ENCODE measurements at regions not wholly inside any gene's neighbourhood (a gene's known extent, or its start where the extent isn't known, plus 50 kb on each side); places are given as distances from the start of the nearest gene placed in this dataset.
"Not testable (repeated sequence)": the region's sequence is repeated elsewhere in the genome, so short reads cannot be mapped to it uniquely, and the experiment has no call there.

- DNase-seq (ENCODE audit: low read depth in 6 of 9, low spot score in 9 of 9) = peak in 1 of 9 donors; percentile 25
- Histone ChIP-seq H3K36me3 (ENCODE audit: control insufficient read depth in 2 of 2, insufficient read depth in 2 of 2, low read length in 1 of 2) (no peaks in the 10 kb centered on the region), H3K27ac (ENCODE audit: low read depth in 1 of 2, low read length in 1 of 2) (no peak overlapping the region), H3K9me3 (ENCODE audit: control insufficient read depth in 2 of 2, insufficient read depth in 1 of 2, low read length in 1 of 2) (peaks cover 0 to 4% of the 10 kb centered on the region in 2 donors), H3K4me1 (ENCODE audit: control insufficient read depth in 2 of 2, insufficient read depth in 2 of 2, low read length in 2 of 2) (peaks cover 2 to 5% of the 10 kb centered on the region in 2 donors), H3K27me3 (ENCODE audit: control insufficient read depth in 2 of 2, insufficient read depth in 1 of 2, low read length in 1 of 2) (peaks cover 24 to 64% of the 10 kb centered on the region in 2 donors), H3K4me3 (ENCODE audit: low read length in 2 of 2) (peak overlapping the region; percentile 8 to 27)
- WGBS = 20% methylated on average over 56 of the region's 56 CpGs
These were observed 69.4 kb upstream of the GJB6 start for GRCh38 chr13:20301403-20302071.

- no peaks in the 10 kb centered on the region for H3K36me3 ChIP-seq (ENCODE audit: control insufficient read depth in 2 of 2, insufficient read depth in 2 of 2, low read length in 1 of 2)
- H3K4me3 ChIP-seq (ENCODE audit: low read length in 2 of 2) = peak overlapping the region in 1 of 2 donors; percentile 27
- no peak overlapping the region for H3K27ac ChIP-seq (ENCODE audit: low read depth in 1 of 2, low read length in 1 of 2)
- H3K4me1 ChIP-seq (ENCODE audit: control insufficient read depth in 2 of 2, insufficient read depth in 2 of 2, low read length in 2 of 2) = peaks cover 2 to 5% of the 10 kb centered on the region in 2 donors
- WGBS = 75% methylated on average over 7 of the region's 7 CpGs
- H3K27me3 ChIP-seq (ENCODE audit: control insufficient read depth in 2 of 2, insufficient read depth in 1 of 2, low read length in 1 of 2) = peaks cover 24 to 67% of the 10 kb centered on the region in 2 donors
- DNase-seq (ENCODE audit: low read depth in 6 of 9, low spot score in 9 of 9) = no peak
- peaks cover 0 to 4% of the 10 kb centered on the region in 2 donors for H3K9me3 ChIP-seq (ENCODE audit: control insufficient read depth in 2 of 2, insufficient read depth in 1 of 2, low read length in 1 of 2)
These were observed 68.9 kb upstream of the GJB6 start for GRCh38 chr13:20301015-20301402.

DNA sequence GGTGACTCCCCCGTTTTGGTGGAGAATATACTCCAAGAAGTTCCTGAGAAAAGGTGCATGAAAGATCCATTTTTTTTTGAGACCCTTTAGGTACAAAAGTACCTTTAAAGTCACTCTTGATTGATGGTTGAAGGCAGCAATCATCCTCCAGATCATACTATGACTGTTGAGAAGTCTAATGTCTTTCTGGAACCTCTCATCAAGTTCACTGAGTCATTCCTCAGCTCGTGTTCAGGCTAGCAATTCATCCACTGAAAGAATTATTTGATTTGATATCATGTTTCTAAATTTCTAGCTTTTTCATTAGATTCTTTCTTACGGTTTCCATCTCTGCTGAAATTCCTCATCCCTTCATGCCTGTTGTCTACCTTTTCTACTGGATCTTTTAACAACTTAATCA lies 65.1 kb upstream of the GJB6 start:
- H3K9me3 ChIP-seq (ENCODE audit: control insufficient read depth in 2 of 2, insufficient read depth in 1 of 2, low read length in 1 of 2) = peaks cover 0 to 4% of the 10 kb centered on the region in 2 donors
- no peak for DNase-seq (ENCODE audit: low read depth in 6 of 9, low spot score in 9 of 9)
- WGBS = 76% methylated on average over 3 of the region's 3 CpGs
- no peaks in the 10 kb centered on the region for H3K36me3 ChIP-seq (ENCODE audit: control insufficient read depth in 2 of 2, insufficient read depth in 2 of 2, low read length in 1 of 2)
- no peak overlapping the region for H3K4me3 ChIP-seq (ENCODE audit: low read length in 2 of 2)
- H3K27me3 ChIP-seq (ENCODE audit: control insufficient read depth in 2 of 2, insufficient read depth in 1 of 2, low read length in 1 of 2) = peaks cover 19 to 51% of the 10 kb centered on the region in 2 donors
- no peak overlapping the region for H3K27ac ChIP-seq (ENCODE audit: low read depth in 1 of 2, low read length in 1 of 2)
- peaks cover 2 to 5% of the 10 kb centered on the region in 2 donors for H3K4me1 ChIP-seq (ENCODE audit: control insufficient read depth in 2 of 2, insufficient read depth in 2 of 2, low read length in 2 of 2)

- no peak for DNase-seq (ENCODE audit: low read depth in 6 of 9, low spot score in 9 of 9)
- Histone ChIP-seq H3K27ac (ENCODE audit: low read depth in 1 of 2, low read length in 1 of 2) (no peak overlapping the region), H3K4me3 (ENCODE audit: low read length in 2 of 2) (no peak overlapping the region), H3K27me3 (ENCODE audit: control insufficient read depth in 2 of 2, insufficient read depth in 1 of 2, low read length in 1 of 2) (peaks cover 8 to 39% of the 10 kb centered on the region in 2 donors), H3K36me3 (ENCODE audit: control insufficient read depth in 2 of 2, insufficient read depth in 2 of 2, low read length in 1 of 2) (no peaks in the 10 kb centered on the region), H3K4me1 (ENCODE audit: control insufficient read depth in 2 of 2, insufficient read depth in 2 of 2, low read length in 2 of 2) (peaks cover 0 to 2% of the 10 kb centered on the region in 2 donors), H3K9me3 (ENCODE audit: control insufficient read depth in 2 of 2, insufficient read depth in 1 of 2, low read length in 1 of 2) (peaks cover 0 to 2% of the 10 kb centered on the region in 2 donors)
- WGBS = 94% methylated on average over 8 of the region's 8 CpGs
These were observed 63.8 kb upstream of the GJB6 start for GRCh38 chr13:20295956-20296355.

DNA sequence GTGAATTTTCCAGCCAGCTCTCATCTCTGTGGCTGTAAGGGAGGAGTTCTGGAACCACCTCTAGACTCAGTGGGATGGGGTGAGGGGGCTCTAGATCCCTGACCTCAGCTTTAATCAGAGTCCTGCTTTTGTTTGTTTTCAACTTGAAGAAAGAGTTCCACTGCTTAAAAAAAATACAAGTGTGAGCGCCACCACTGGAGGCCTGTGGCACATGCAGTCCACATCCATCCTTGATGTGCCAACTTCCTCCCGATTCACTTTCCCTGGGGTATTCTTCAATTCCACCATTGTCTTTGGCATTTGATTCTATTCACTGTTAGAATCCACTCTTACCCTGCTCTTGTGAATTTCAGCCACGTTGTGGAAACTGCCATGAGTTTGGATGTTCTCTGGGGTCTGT lies 62.4 kb upstream of the GJB6 start:
- H3K4me1 ChIP-seq (ENCODE audit: control insufficient read depth in 2 of 2, insufficient read depth in 2 of 2, low read length in 2 of 2) = peaks cover 0 to 5% of the 10 kb centered on the region in 2 donors
- no peak overlapping the region for H3K4me3 ChIP-seq (ENCODE audit: low read length in 2 of 2)
- peaks cover 4 to 25% of the 10 kb centered on the region in 2 donors for H3K27me3 ChIP-seq (ENCODE audit: control insufficient read depth in 2 of 2, insufficient read depth in 1 of 2, low read length in 1 of 2)
- no peaks in the 10 kb centered on the region for H3K36me3 ChIP-seq (ENCODE audit: control insufficient read depth in 2 of 2, insufficient read depth in 2 of 2, low read length in 1 of 2)
- peaks cover 0 to 3% of the 10 kb centered on the region in 2 donors for H3K9me3 ChIP-seq (ENCODE audit: control insufficient read depth in 2 of 2, insufficient read depth in 1 of 2, low read length in 1 of 2)
- 72% methylated on average over 3 of the region's 3 CpGs for WGBS
- H3K27ac ChIP-seq (ENCODE audit: low read depth in 1 of 2, low read length in 1 of 2) = no peak overlapping the region
- DNase-seq (ENCODE audit: low read depth in 6 of 9, low spot score in 9 of 9) = no peak

GRCh38 chr13:20292301-20292700 lies 60.2 kb upstream of the GJB6 start:
- not testable (repeated sequence) for H3K4me1 ChIP-seq (ENCODE audit: control insufficient read depth in 2 of 2, insufficient read depth in 2 of 2, low read length in 2 of 2); H3K9me3 ChIP-seq (ENCODE audit: control insufficient read depth in 2 of 2, insufficient read depth in 1 of 2, low read length in 1 of 2); H3K36me3 ChIP-seq (ENCODE audit: control insufficient read depth in 2 of 2, insufficient read depth in 2 of 2, low read length in 1 of 2); H3K4me3 ChIP-seq (ENCODE audit: low read length in 2 of 2); H3K27ac ChIP-seq (ENCODE audit: low read depth in 1 of 2, low read length in 1 of 2); DNase-seq (ENCODE audit: low read depth in 6 of 9, low spot score in 9 of 9)
- 99% methylated on average over 30 of the region's 30 CpGs for WGBS
- peaks cover 0 to 11% of the 10 kb centered on the region in 2 donors for H3K27me3 ChIP-seq (ENCODE audit: control insufficient read depth in 2 of 2, insufficient read depth in 1 of 2, low read length in 1 of 2)

GRCh38 chr13:20291675-20292074 lies 59.6 kb upstream of the GJB6 start:
- Histone ChIP-seq H3K27me3 (ENCODE audit: control insufficient read depth in 2 of 2, insufficient read depth in 1 of 2, low read length in 1 of 2) (peaks cover 0 to 11% of the 10 kb centered on the region in 2 donors), H3K9me3 (ENCODE audit: control insufficient read depth in 2 of 2, insufficient read depth in 1 of 2, low read length in 1 of 2) (peaks cover 0 to 6% of the 10 kb centered on the region in 2 donors)

DNA sequence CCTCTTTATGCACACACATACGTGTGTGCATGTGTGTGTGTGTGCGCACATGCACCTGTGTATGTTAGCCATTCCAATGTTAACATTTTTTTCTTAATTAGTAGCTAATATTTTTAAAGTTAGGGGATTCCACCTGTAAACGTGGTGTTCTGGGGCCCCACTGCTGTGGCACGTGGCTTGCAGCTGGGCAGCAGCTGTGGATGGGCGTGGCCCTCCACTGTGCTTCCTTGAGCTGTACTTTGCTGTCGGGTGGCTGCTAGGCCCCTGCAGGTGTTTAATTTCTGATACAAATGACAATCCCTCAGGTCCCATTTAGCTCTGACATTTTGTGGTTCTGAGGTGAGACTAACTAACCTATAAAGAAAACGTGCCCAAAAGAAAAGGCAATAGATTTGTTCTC lies 58.9 kb upstream of the GJB6 start:
- 46% methylated on average over 6 of the region's 7 CpGs for WGBS
- Histone ChIP-seq H3K4me1 (ENCODE audit: control insufficient read depth in 2 of 2, insufficient read depth in 2 of 2, low read length in 2 of 2) (peaks cover 0 to 5% of the 10 kb centered on the region in 2 donors), H3K27me3 (ENCODE audit: control insufficient read depth in 2 of 2, insufficient read depth in 1 of 2, low read length in 1 of 2) (peaks cover 0 to 9% of the 10 kb centered on the region in 2 donors), H3K4me3 (ENCODE audit: low read length in 2 of 2) (no peak overlapping the region), H3K27ac (ENCODE audit: low read depth in 1 of 2, low read length in 1 of 2) (no peak overlapping the region), H3K36me3 (ENCODE audit: control insufficient read depth in 2 of 2, insufficient read depth in 2 of 2, low read length in 1 of 2) (no peaks in the 10 kb centered on the region), H3K9me3 (ENCODE audit: control insufficient read depth in 2 of 2, insufficient read depth in 1 of 2, low read length in 1 of 2) (peaks cover 0 to 11% of the 10 kb centered on the region in 2 donors)
- DNase-seq (ENCODE audit: low read depth in 6 of 9, low spot score in 9 of 9) = peak; percentile 4 to 64 (median 13)

More at GRCh38 chr13:20291675-20292074, 59.6 kb upstream of the GJB6 start:
- Histone ChIP-seq H3K4me1 (ENCODE audit: control insufficient read depth in 2 of 2, insufficient read depth in 2 of 2, low read length in 2 of 2) (peaks cover 0 to 5% of the 10 kb centered on the region in 2 donors), H3K36me3 (ENCODE audit: control insufficient read depth in 2 of 2, insufficient read depth in 2 of 2, low read length in 1 of 2) (no peaks in the 10 kb centered on the region), H3K4me3 (ENCODE audit: low read length in 2 of 2) (no peak overlapping the region), H3K27ac (ENCODE audit: low read depth in 1 of 2, low read length in 1 of 2) (no peak overlapping the region)
- DNase-seq (ENCODE audit: low read depth in 6 of 9, low spot score in 9 of 9) = no peak
- WGBS = 94% methylated on average over 5 of the region's 5 CpGs

DNA sequence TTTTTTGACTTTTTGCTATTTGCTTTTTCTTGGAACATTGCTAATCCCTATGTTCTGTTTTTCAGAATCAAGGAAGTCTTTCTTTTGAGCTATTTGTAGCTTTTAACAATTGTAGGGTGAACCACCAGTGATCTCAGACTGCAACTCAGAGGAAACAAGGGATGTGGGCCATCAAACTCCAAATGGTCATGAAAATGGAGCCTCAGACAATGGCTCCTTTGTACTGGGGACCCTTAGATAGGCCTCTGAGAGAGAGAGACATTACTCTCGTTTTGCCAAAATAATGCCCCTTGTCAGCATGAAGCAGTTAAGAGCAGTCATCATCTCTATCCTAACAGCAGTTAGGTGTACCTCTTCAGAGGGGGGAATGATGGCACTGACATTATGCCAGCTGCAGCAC lies 56.4 kb upstream of the GJB6 start:
- 76% methylated on average over 1 of the region's 1 CpG for WGBS
- DNase-seq (ENCODE audit: low read depth in 6 of 9, low spot score in 9 of 9) = no peak
- H3K36me3 ChIP-seq (ENCODE audit: control insufficient read depth in 2 of 2, insufficient read depth in 2 of 2, low read length in 1 of 2) = no peaks in the 10 kb centered on the region
- no peak overlapping the region for H3K27ac ChIP-seq (ENCODE audit: low read depth in 1 of 2, low read length in 1 of 2)
- no peak overlapping the region for H3K4me3 ChIP-seq (ENCODE audit: low read length in 2 of 2)
- H3K4me1 ChIP-seq (ENCODE audit: control insufficient read depth in 2 of 2, insufficient read depth in 2 of 2, low read length in 2 of 2) = peaks cover 0 to 5% of the 10 kb centered on the region in 2 donors
- peaks cover 7 to 25% of the 10 kb centered on the region in 2 donors for H3K9me3 ChIP-seq (ENCODE audit: control insufficient read depth in 2 of 2, insufficient read depth in 1 of 2, low read length in 1 of 2)
- H3K27me3 ChIP-seq (ENCODE audit: control insufficient read depth in 2 of 2, insufficient read depth in 1 of 2, low read length in 1 of 2) = peaks cover 0 to 5% of the 10 kb centered on the region in 2 donors
